K562 (cell line): ENCODE measurements at regions not wholly inside any gene's neighbourhood (a gene's known extent, or its start where the extent isn't known, plus 50 kb on each side); places are given as distances from the start of the nearest gene placed in this dataset.

ENCODE experiments used
- ATAC-seq: fragments of 200-7000 bp; cut with Tn5 transposase; 3 replicates; pipeline ENCODE4 v1.9.1; 2020; ENCODE audit warnings: moderate library complexity
- BruUV-seq: library from RNA; stranded (reverse); fragments of 400-500 nt; replicated peaks from 2 replicates; lab custom pipeline; 2021; lab: Mats Ljungman, UMichigan
- CTCF ChIA-PET: fragments of 300-600 bp; formaldehyde crosslinking; extraction: SDS; loops from one replicate; lab custom pipeline; 2021; ENCODE audit warnings: low intra/inter-chr PET ratio; lab: Yijun Ruan, JAX
- POLR2A ChIA-PET: fragments of 300-600, 350-650 bp; sonication (Branson Sonifier 250); formaldehyde crosslinking; extraction: SDS; loops from one replicate; lab custom pipeline; 2021; ENCODE audit warnings: antibody characterized with exemption, inconsistent platforms; lab: Yijun Ruan, JAX
- DNase-seq, 4 experiments: peaks; one replicate each; pipeline versions ENCODE4 v3.0.0 to v3.0.0-alpha.2; 2011 to 2018; ENCODE audit warnings: low spot score in 3 of 4, mixed read lengths in 3 of 4; ENCODE audit errors: extremely low read depth in 1 of 4
- FAIRE-seq: peaks from 2 replicates; lab custom pipeline; 2011; peaks lifted over from hg19 to GRCh38; lab: Jason Lieb, UNC
- H2AFZ ChIP-seq: 2 replicates; pipeline ENCODE4 v1.6.0; 2011; ENCODE audit warnings: low read depth, low read length, control low read depth, inconsistent platforms
- H3K27ac ChIP-seq: fragments of 200-600 bp; 3 replicates; pipeline ENCODE4 v1.8.0; 2011; ENCODE audit warnings: low read depth, mild to moderate bottlenecking, control low read depth, inconsistent platforms, low read length, moderate library complexity, mixed read lengths; ENCODE audit errors: extremely low read depth
- H3K27me3 ChIP-seq, 2 experiments: fragments of 300-600 bp in 1 of 2; 2 replicates in 1 of 2; 3 replicates in 1 of 2; pipeline versions ENCODE4 v1.6.0 to v1.8.0; 2011; ENCODE audit warnings: inconsistent platforms in 2 of 2, low read length in 2 of 2, mild to moderate bottlenecking in 1 of 2, mixed read lengths in 1 of 2, moderate library complexity in 1 of 2; ENCODE audit not compliant: control insufficient read depth in 2 of 2, insufficient read depth in 2 of 2
- H3K36me3 ChIP-seq: fragments of 300-600 bp; 3 replicates; pipeline ENCODE4 v1.8.0; 2011; ENCODE audit warnings: mild to moderate bottlenecking, low read length, inconsistent platforms; ENCODE audit not compliant: control insufficient read depth, insufficient read depth
- H3K4me1 ChIP-seq, 2 experiments: fragments of 200-600 bp in 1 of 2; replicated peaks in 1 of 2; 2 replicates in 1 of 2; 3 replicates in 1 of 2; pipeline versions ENCODE4 v1.5.1 to v1.8.0; 2011; ENCODE audit warnings: inconsistent platforms in 2 of 2, low read length in 2 of 2, mild to moderate bottlenecking in 1 of 2, mixed read lengths in 1 of 2, moderate library complexity in 1 of 2; ENCODE audit not compliant: control insufficient read depth in 2 of 2, insufficient read depth in 2 of 2
- H3K4me2 ChIP-seq: 2 replicates; pipeline ENCODE4 v1.6.1; 2011; ENCODE audit warnings: low read length, control low read depth, inconsistent platforms, mixed read lengths; ENCODE audit not compliant: insufficient read depth
- H3K4me3 ChIP-seq: fragments of 200-600 bp; sonication (generic), shearing (Covaris generic); 2 replicates; pipeline ENCODE4 v1.5.1; 2016; ENCODE audit warnings: control low read depth, inconsistent platforms
- H3K79me2 ChIP-seq: fragments of 200-600 bp; 3 replicates; pipeline ENCODE4 v1.8.0; 2011; ENCODE audit warnings: low read length, inconsistent platforms; ENCODE audit not compliant: control insufficient read depth, insufficient read depth
- H3K9ac ChIP-seq, 2 experiments: 2 replicates each; pipeline versions ENCODE4 v1.6.0 to v1.6.1; 2011; ENCODE audit warnings: low read depth in 2 of 2, low read length in 2 of 2, control low read depth in 1 of 2, inconsistent platforms in 1 of 2, mild to moderate bottlenecking in 1 of 2, mixed read lengths in 1 of 2; ENCODE audit not compliant: insufficient read depth in 1 of 2
- H3K9me1 ChIP-seq: one replicate; pipeline ENCODE4 v1.6.0; 2011; ENCODE audit warnings: inconsistent platforms, mild to moderate bottlenecking, low read length, moderate library complexity; ENCODE audit not compliant: control insufficient read depth, insufficient read depth
- H3K9me3 ChIP-seq: replicated peaks from 2 replicates; pipeline ENCODE4 v1.5.1; 2011; ENCODE audit warnings: low read depth, low read length, inconsistent platforms; ENCODE audit not compliant: control insufficient read depth, insufficient read depth
- H4K20me1 ChIP-seq: replicated peaks from 2 replicates; pipeline ENCODE4 v1.6.1; 2011; ENCODE audit warnings: low read length, inconsistent platforms, mixed read lengths; ENCODE audit not compliant: control insufficient read depth, insufficient read depth
- BCLAF1 ChIP-seq, 2 experiments: fragments of 450-650 bp in 1 of 2; IDR thresholded peaks; 2 replicates each; pipeline ENCODE4 v1.6.1; 2011 to 2017; ENCODE audit warnings: low read depth in 2 of 2, antibody characterized with exemption in 1 of 2, borderline replicate concordance in 1 of 2, low read length in 1 of 2, mild to moderate bottlenecking in 1 of 2, mixed read lengths in 1 of 2; ENCODE audit not compliant: control insufficient read depth in 1 of 2
- MYNN ChIP-seq, 2 experiments: sonication (generic); formaldehyde crosslinking in 1 of 2; IDR thresholded peaks; 2 replicates each; pipeline versions ENCODE4 v1.5.0 to v1.6.1; 2016 to 2020; ENCODE audit warnings: antibody characterized with exemption in 1 of 2, missing genetic modification reagents in 1 of 2
- THAP7 ChIP-seq: fragments of 250-450 bp; sonication (Bioruptor Pico); IDR thresholded peaks from 2 replicates; pipeline ENCODE4 v1.5.0; 2021
- WGBS: fragments of 100-300 bp; shearing (Covaris generic); methylation state at CpG from one replicate; pipeline ENCODE4 v1.1.6; 2016; ENCODE audit warnings: low coverage, mixed read lengths; ENCODE audit not compliant: insufficient coverage; ENCODE audit errors: missing lambda C conversion rate; 5-methylcytosine and 5-hydroxymethylcytosine counted together
- in situ Hi-C: fragments of 300-500 bp; cut with MboI; formaldehyde crosslinking; loops from 4 replicates; pipeline ENCODE4 v1.15.0; 2018; ENCODE audit warnings: inconsistent platforms, mixed read lengths
- intact Hi-C: fragments of 100-400 bp; cut with micrococcal nuclease; formaldehyde crosslinking; loops from 2 replicates; pipeline ENCODE4 v1.14.2; 2022
- TF ChIP-seq, protein P1 (sequence below), 2 experiments: fragments of 450-650 bp in 1 of 2; sonication (generic) in 1 of 2; formaldehyde crosslinking in 1 of 2; IDR thresholded peaks; 2 replicates each; pipeline versions ENCODE4 v1.7.1 to v1.9.0; 2016 to 2022; ENCODE audit warnings: inconsistent platforms in 1 of 2, mild to moderate bottlenecking in 1 of 2, missing genetic modification reagents in 1 of 2
- TF ChIP-seq, protein P2 (sequence below): fragments of 250-450 bp; sonication (Bioruptor Pico); IDR thresholded peaks from 2 replicates; pipeline ENCODE4 v1.4.0; 2020; ENCODE audit warnings: borderline replicate concordance

GRCh38 chr5:125564317-125564975 is 818.0 kb upstream of the ZNF608 start:
- FAIRE-seq (no peak), DNase-seq (no peak), ATAC-seq (no peak)
- Histone ChIP-seq H3K9ac (no peak overlapping the region), H3K9me3 (no peaks in the 10 kb centered on the region), H3K27me3 (no peaks in the 10 kb centered on the region), H2AFZ (no peak overlapping the region), H3K4me1 (no peaks in the 10 kb centered on the region), H4K20me1 (no peaks in the 10 kb centered on the region), H3K4me3 (no peak overlapping the region), H3K4me2 (no peak overlapping the region), H3K36me3 (no peaks in the 10 kb centered on the region), H3K79me2 (no peaks in the 10 kb centered on the region), H3K27ac (no peak overlapping the region), H3K9me1 (no peaks in the 10 kb centered on the region)
- in situ Hi-C loops (no loop called here), intact Hi-C loops (no loop called here)
- WGBS: 0% methylated on average over 5 of the region's 5 CpGs
- POLR2A ChIA-PET: no interaction called here
- BruUV-seq: no TSS peak
- CTCF ChIA-PET: no interaction called here
- TF ChIP-seq BCLAF1 (IDR thresholded peaks at IDR 0.05; ENCODE audit: borderline replicate concordance in 1 of 2, control insufficient read depth in 1 of 2, low read depth in 2 of 2, low read length in 1 of 2) (no peak), MYNN (IDR thresholded peaks at IDR 0.05) (no peak), MYNN (CRISPR knock-in tag; IDR thresholded peaks at IDR 0.05) (no peak), THAP7 (CRISPR knock-in tag) (no peak)
- TF ChIP-seq, protein P1, sequence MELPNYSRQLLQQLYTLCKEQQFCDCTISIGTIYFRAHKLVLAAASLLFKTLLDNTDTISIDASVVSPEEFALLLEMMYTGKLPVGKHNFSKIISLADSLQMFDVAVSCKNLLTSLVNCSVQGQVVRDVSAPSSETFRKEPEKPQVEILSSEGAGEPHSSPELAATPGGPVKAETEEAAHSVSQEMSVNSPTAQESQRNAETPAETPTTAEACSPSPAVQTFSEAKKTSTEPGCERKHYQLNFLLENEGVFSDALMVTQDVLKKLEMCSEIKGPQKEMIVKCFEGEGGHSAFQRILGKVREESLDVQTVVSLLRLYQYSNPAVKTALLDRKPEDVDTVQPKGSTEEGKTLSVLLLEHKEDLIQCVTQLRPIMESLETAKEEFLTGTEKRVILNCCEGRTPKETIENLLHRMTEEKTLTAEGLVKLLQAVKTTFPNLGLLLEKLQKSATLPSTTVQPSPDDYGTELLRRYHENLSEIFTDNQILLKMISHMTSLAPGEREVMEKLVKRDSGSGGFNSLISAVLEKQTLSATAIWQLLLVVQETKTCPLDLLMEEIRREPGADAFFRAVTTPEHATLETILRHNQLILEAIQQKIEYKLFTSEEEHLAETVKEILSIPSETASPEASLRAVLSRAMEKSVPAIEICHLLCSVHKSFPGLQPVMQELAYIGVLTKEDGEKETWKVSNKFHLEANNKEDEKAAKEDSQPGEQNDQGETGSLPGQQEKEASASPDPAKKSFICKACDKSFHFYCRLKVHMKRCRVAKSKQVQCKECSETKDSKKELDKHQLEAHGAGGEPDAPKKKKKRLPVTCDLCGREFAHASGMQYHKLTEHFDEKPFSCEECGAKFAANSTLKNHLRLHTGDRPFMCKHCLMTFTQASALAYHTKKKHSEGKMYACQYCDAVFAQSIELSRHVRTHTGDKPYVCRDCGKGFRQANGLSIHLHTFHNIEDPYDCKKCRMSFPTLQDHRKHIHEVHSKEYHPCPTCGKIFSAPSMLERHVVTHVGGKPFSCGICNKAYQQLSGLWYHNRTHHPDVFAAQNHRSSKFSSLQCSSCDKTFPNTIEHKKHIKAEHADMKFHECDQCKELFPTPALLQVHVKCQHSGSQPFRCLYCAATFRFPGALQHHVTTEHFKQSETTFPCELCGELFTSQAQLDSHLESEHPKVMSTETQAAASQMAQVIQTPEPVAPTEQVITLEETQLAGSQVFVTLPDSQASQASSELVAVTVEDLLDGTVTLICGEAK (IDR thresholded peaks at IDR 0.05): no peak
- TF ChIP-seq, protein P1 (CRISPR knock-in tag; IDR thresholded peaks at IDR 0.05): no peak
- TF ChIP-seq, protein P2, sequence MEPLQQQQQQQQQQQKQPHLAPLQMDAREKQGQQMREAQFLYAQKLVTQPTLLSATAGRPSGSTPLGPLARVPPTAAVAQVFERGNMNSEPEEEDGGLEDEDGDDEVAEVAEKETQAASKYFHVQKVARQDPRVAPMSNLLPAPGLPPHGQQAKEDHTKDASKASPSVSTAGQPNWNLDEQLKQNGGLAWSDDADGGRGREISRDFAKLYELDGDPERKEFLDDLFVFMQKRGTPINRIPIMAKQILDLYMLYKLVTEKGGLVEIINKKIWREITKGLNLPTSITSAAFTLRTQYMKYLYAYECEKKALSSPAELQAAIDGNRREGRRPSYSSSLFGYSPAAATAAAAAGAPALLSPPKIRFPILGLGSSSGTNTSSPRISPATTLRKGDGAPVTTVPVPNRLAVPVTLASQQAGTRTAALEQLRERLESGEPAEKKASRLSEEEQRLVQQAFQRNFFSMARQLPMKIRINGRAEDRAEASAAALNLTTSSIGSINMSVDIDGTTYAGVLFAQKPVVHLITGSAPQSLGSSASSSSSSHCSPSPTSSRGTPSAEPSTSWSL (CRISPR knock-in tag): no peak
